Liver (tissue), 8 donors: ENCODE measurements at regions not wholly inside any gene's neighbourhood (a gene's known extent, or its start where the extent isn't known, plus 50 kb on each side); places are given as distances from the start of the nearest gene placed in this dataset.

Source experiments
- DNase-seq: peaks from one replicate; pipeline ENCODE4 v3.0.0-alpha.2; 2017; ENCODE audit warnings: low spot score
- H3K27ac ChIP-seq, 2 donors: one replicate each; pipeline ENCODE4 v1.7.0; 2013; ENCODE audit warnings: inconsistent platforms in 2 of 2, low read length in 2 of 2, control low read depth in 1 of 2, low read depth in 1 of 2, mild to moderate bottlenecking in 1 of 2
- H3K27me3 ChIP-seq, 4 donors: one replicate each; pipeline versions ENCODE4 v1.6.1 to v1.7.0; 2013; ENCODE audit warnings: low read length in 3 of 4, inconsistent platforms in 1 of 4, mild to moderate bottlenecking in 1 of 4, moderate library complexity in 1 of 4; ENCODE audit not compliant: control insufficient read depth in 4 of 4, insufficient read depth in 4 of 4
- H3K36me3 ChIP-seq, 4 donors: one replicate each; pipeline versions ENCODE4 v1.6.1 to v1.7.0; 2013; ENCODE audit warnings: low read length in 3 of 4, mild to moderate bottlenecking in 3 of 4, low read depth in 1 of 4, moderate library complexity in 1 of 4; ENCODE audit not compliant: control insufficient read depth in 4 of 4, insufficient read depth in 3 of 4
- H3K4me1 ChIP-seq, 4 donors: one replicate each; pipeline versions ENCODE4 v1.6.1 to v1.7.0; 2013; ENCODE audit warnings: low read length in 3 of 4, mild to moderate bottlenecking in 3 of 4, moderate library complexity in 1 of 4; ENCODE audit not compliant: control insufficient read depth in 4 of 4, insufficient read depth in 4 of 4
- H3K4me3 ChIP-seq, 3 donors: one replicate each; pipeline versions ENCODE4 v1.6.1 to v1.7.0; 2013; ENCODE audit warnings: low read length in 3 of 3, control low read depth in 1 of 3, low read depth in 1 of 3, mild to moderate bottlenecking in 1 of 3
- H3K9ac ChIP-seq, 2 donors: one replicate each; pipeline ENCODE4 v1.7.0; 2013; ENCODE audit warnings: low read length in 2 of 2, mild to moderate bottlenecking in 2 of 2, moderate library complexity in 2 of 2, control low read depth in 1 of 2, low read depth in 1 of 2
- H3K9me3 ChIP-seq, 4 donors: one replicate each; pipeline versions ENCODE4 v1.6.1 to v1.7.0; 2013; ENCODE audit warnings: low read length in 3 of 4; ENCODE audit not compliant: control insufficient read depth in 4 of 4
- CTCF ChIP-seq: fragments of 150-350 bp; IDR thresholded peaks from 2 replicates; pipeline ENCODE4 v1.5.1; 2017; ENCODE audit warnings: improper control_type of control experiment, low read depth, low read length; ENCODE audit not compliant: missing input control
- EGR1 ChIP-seq, 2 donors: IDR thresholded peaks; 2 replicates each; pipeline ENCODE4 v1.6.1; 2016 to 2018; ENCODE audit warnings: antibody characterized with exemption in 2 of 2, low read depth in 2 of 2
- FOXA1 ChIP-seq: IDR thresholded peaks from 2 replicates; pipeline ENCODE4 v1.6.1; 2016; ENCODE audit warnings: antibody characterized with exemption
- FOXA2 ChIP-seq: IDR thresholded peaks from 2 replicates; pipeline ENCODE4 v1.6.1; 2016; ENCODE audit warnings: antibody characterized with exemption
- GABPA ChIP-seq, 2 donors: IDR thresholded peaks in 1 of 2; conservative IDR thresholded peaks in 1 of 2; 2 replicates each; pipeline ENCODE4 v1.6.1; 2016; ENCODE audit warnings: antibody characterized with exemption in 2 of 2, mild to moderate bottlenecking in 1 of 2, moderate library complexity in 1 of 2
- HNF4A ChIP-seq, 2 donors: conservative IDR thresholded peaks; 2 replicates each; pipeline ENCODE4 v1.6.1; 2016; ENCODE audit warnings: antibody characterized with exemption in 2 of 2, mild to moderate bottlenecking in 2 of 2
- JUND ChIP-seq, 2 donors: IDR thresholded peaks; 2 replicates each; pipeline ENCODE4 v1.6.1; 2016; ENCODE audit warnings: antibody characterized with exemption in 2 of 2
- NR2F2 ChIP-seq: IDR thresholded peaks from 2 replicates; pipeline ENCODE4 v1.6.1; 2016; ENCODE audit warnings: antibody characterized with exemption
- RAD21 ChIP-seq, 2 donors: IDR thresholded peaks; 2 replicates each; pipeline ENCODE4 v1.6.1; 2016; ENCODE audit warnings: antibody characterized with exemption in 2 of 2, mild to moderate bottlenecking in 2 of 2
- RXRA ChIP-seq, 2 donors: IDR thresholded peaks; 2 replicates each; pipeline ENCODE4 v1.6.1; 2017 to 2018; ENCODE audit warnings: antibody characterized with exemption in 2 of 2, mild to moderate bottlenecking in 1 of 2
- SP1 ChIP-seq: IDR thresholded peaks from 2 replicates; pipeline ENCODE4 v1.6.1; 2018; ENCODE audit warnings: antibody characterized with exemption, mild to moderate bottlenecking
- TAF1 ChIP-seq: conservative IDR thresholded peaks from 2 replicates; pipeline ENCODE4 v1.6.1; 2016; ENCODE audit warnings: antibody characterized with exemption, mild to moderate bottlenecking
- YY1 ChIP-seq: IDR thresholded peaks from 2 replicates; pipeline ENCODE4 v1.6.1; 2016; ENCODE audit warnings: antibody characterized with exemption, mild to moderate bottlenecking
- ZBTB33 ChIP-seq: IDR thresholded peaks from 2 replicates; pipeline ENCODE4 v1.6.1; 2016; ENCODE audit warnings: antibody characterized with exemption
- WGBS: extraction: QIAGEN DNeasy Blood & Tissue Kit; methylation state at CpG from one replicate; pipeline ENCODE4 v1.1.7; 2013; 5-methylcytosine and 5-hydroxymethylcytosine counted together
- TF ChIP-seq, protein P1 (sequence below): IDR thresholded peaks from 2 replicates; pipeline ENCODE4 v1.6.1; 2016; ENCODE audit warnings: antibody characterized with exemption, mild to moderate bottlenecking
- TF ChIP-seq, protein P2 (sequence below): IDR thresholded peaks from 2 replicates; pipeline ENCODE4 v1.6.1; 2016; ENCODE audit warnings: antibody characterized with exemption
- donor health status: healthy.
- donor health status: healthy.
- donor health status: healthy.
- donor health status: healthy.
- donor health status: healthy.

DNA sequence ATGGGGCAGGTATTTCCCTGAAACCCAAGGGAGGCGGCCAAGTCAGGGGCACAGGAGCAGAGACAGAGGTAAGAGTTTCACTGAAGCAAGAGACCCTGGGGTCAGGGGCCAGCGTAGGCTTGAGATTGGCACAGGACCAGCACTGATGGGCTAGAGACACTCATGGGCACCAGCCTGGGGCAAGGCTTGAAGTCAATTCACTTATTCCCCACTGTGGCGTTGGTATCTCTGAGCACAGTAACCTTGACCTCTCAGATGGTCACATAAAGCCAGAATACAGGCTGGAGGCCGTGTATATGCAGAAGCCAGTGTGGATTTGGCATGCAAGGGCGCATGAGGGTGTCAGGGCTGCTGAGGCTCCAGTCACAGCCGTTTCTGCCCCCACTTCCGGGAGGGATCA is 173.5 kb upstream of the GPR12 start:
- no peaks in the 10 kb centered on the region for H3K9me3 ChIP-seq
- no peaks in the 10 kb centered on the region for H3K27me3 ChIP-seq
- 82% methylated on average over 7 of the region's 7 CpGs for WGBS
- H3K9ac ChIP-seq = no peak overlapping the region
- no peak for DNase-seq
- no peak overlapping the region for H3K4me3 ChIP-seq
- no peak overlapping the region for H3K27ac ChIP-seq
- no peaks in the 10 kb centered on the region for H3K36me3 ChIP-seq
- TF ChIP-seq FOXA1 = no peak
- no peak for TF ChIP-seq ZBTB33
- TF ChIP-seq HNF4A (conservative IDR thresholded peaks at IDR 0.05) = no peak
- TF ChIP-seq EGR1 (IDR thresholded peaks at IDR 0.05; ENCODE audit: low read depth in 2 of 2) = no peak
- TF ChIP-seq CTCF = no peak
- no peak for TF ChIP-seq SP1
- no peak for TF ChIP-seq FOXA2
- TF ChIP-seq NR2F2 = no peak
- TF ChIP-seq, protein P1, sequence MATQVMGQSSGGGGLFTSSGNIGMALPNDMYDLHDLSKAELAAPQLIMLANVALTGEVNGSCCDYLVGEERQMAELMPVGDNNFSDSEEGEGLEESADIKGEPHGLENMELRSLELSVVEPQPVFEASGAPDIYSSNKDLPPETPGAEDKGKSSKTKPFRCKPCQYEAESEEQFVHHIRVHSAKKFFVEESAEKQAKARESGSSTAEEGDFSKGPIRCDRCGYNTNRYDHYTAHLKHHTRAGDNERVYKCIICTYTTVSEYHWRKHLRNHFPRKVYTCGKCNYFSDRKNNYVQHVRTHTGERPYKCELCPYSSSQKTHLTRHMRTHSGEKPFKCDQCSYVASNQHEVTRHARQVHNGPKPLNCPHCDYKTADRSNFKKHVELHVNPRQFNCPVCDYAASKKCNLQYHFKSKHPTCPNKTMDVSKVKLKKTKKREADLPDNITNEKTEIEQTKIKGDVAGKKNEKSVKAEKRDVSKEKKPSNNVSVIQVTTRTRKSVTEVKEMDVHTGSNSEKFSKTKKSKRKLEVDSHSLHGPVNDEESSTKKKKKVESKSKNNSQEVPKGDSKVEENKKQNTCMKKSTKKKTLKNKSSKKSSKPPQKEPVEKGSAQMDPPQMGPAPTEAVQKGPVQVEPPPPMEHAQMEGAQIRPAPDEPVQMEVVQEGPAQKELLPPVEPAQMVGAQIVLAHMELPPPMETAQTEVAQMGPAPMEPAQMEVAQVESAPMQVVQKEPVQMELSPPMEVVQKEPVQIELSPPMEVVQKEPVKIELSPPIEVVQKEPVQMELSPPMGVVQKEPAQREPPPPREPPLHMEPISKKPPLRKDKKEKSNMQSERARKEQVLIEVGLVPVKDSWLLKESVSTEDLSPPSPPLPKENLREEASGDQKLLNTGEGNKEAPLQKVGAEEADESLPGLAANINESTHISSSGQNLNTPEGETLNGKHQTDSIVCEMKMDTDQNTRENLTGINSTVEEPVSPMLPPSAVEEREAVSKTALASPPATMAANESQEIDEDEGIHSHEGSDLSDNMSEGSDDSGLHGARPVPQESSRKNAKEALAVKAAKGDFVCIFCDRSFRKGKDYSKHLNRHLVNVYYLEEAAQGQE = no peak
- TF ChIP-seq TAF1 = no peak
- H3K4me1 ChIP-seq = peaks cover 0 to 2% (median 0%) of the 10 kb centered on the region in 4 donors

GRCh38 chr13:26932465-26932864 is 171.9 kb upstream of the GPR12 start:
- Histone ChIP-seq H3K9ac (no peak overlapping the region), H3K27ac (no peak overlapping the region), H3K4me3 (no peak overlapping the region), H3K9me3 (no peaks in the 10 kb centered on the region), H3K4me1 (peaks cover 0 to 2% (median 0%) of the 10 kb centered on the region in 4 donors), H3K27me3 (no peaks in the 10 kb centered on the region), H3K36me3 (no peaks in the 10 kb centered on the region)
- DNase-seq = no peak
- 67% methylated on average over 5 of the region's 5 CpGs for WGBS
- TF ChIP-seq RXRA (IDR thresholded peaks at IDR 0.05) = no peak
- no peak for TF ChIP-seq CTCF
- TF ChIP-seq GABPA (IDR thresholded peaks at IDR 0.05 in 1 of 2, conservative IDR thresholded peaks at IDR 0.05 in 1 of 2) = no peak
- TF ChIP-seq FOXA1 = no peak
- no peak for TF ChIP-seq NR2F2
- no peak for TF ChIP-seq YY1
- no peak for TF ChIP-seq RAD21 (IDR thresholded peaks at IDR 0.05)
- no peak for TF ChIP-seq TAF1
- no peak for TF ChIP-seq JUND (IDR thresholded peaks at IDR 0.05)
- no peak for TF ChIP-seq EGR1 (IDR thresholded peaks at IDR 0.05; ENCODE audit: low read depth in 2 of 2)
- TF ChIP-seq SP1 = no peak
- TF ChIP-seq FOXA2 = no peak
- TF ChIP-seq, protein P2, sequence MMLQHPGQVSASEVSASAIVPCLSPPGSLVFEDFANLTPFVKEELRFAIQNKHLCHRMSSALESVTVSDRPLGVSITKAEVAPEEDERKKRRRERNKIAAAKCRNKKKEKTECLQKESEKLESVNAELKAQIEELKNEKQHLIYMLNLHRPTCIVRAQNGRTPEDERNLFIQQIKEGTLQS = no peak
